ENCODE measurements at regions not wholly inside any gene's neighbourhood (a gene's known extent, or its start where the extent isn't known, plus 50 kb on each side); places are given as distances from the start of the nearest gene placed in this dataset.
"Not testable (repeated sequence)": the region's sequence is repeated elsewhere in the genome, so short reads cannot be mapped to it uniquely, and the experiment has no call there.

GRCh38 chr6:51199733-51200260 lies 381.1 kb downstream of the TFAP2B start:
- Histone ChIP-seq H3K27ac (ENCODE audit: low read depth in 1 of 2, low read length in 1 of 2) (no peak overlapping the region), H3K36me3 (ENCODE audit: control insufficient read depth in 2 of 2, insufficient read depth in 2 of 2, low read length in 1 of 2) (no peaks in the 10 kb centered on the region), H3K4me3 (ENCODE audit: low read length in 2 of 2) (no peak overlapping the region), H3K9me3 (ENCODE audit: control insufficient read depth in 2 of 2, insufficient read depth in 1 of 2, low read length in 1 of 2) (no peaks in the 10 kb centered on the region), H3K4me1 (ENCODE audit: control insufficient read depth in 2 of 2, insufficient read depth in 2 of 2, low read length in 2 of 2) (no peaks in the 10 kb centered on the region), H3K27me3 (ENCODE audit: control insufficient read depth in 2 of 2, insufficient read depth in 1 of 2, low read length in 1 of 2) (no peaks in the 10 kb centered on the region)
- 92% methylated on average over 5 of the region's 5 CpGs for WGBS
- DNase-seq (ENCODE audit: low read depth in 6 of 9, low spot score in 9 of 9): no peak

GRCh38 chr6:51200676-51201075 lies 382.0 kb downstream of the TFAP2B start:
- no peaks in the 10 kb centered on the region for H3K27me3 ChIP-seq (ENCODE audit: control insufficient read depth in 2 of 2, insufficient read depth in 1 of 2, low read length in 1 of 2)
- WGBS: 96% methylated on average over 1 of the region's 1 CpG
- H3K4me1 ChIP-seq (ENCODE audit: control insufficient read depth in 2 of 2, insufficient read depth in 2 of 2, low read length in 2 of 2): no peaks in the 10 kb centered on the region
- H3K36me3 ChIP-seq (ENCODE audit: control insufficient read depth in 2 of 2, insufficient read depth in 2 of 2, low read length in 1 of 2): no peaks in the 10 kb centered on the region
- H3K4me3 ChIP-seq (ENCODE audit: low read length in 2 of 2): no peak overlapping the region
- no peak for DNase-seq (ENCODE audit: low read depth in 6 of 9, low spot score in 9 of 9)
- no peak overlapping the region for H3K27ac ChIP-seq (ENCODE audit: low read depth in 1 of 2, low read length in 1 of 2)
- no peaks in the 10 kb centered on the region for H3K9me3 ChIP-seq (ENCODE audit: control insufficient read depth in 2 of 2, insufficient read depth in 1 of 2, low read length in 1 of 2)

GRCh38 chr6:51202653-51203052 lies 384.0 kb downstream of the TFAP2B start:
- DNase-seq (ENCODE audit: low read depth in 6 of 9, low spot score in 9 of 9); H3K9me3 ChIP-seq (ENCODE audit: control insufficient read depth in 2 of 2, insufficient read depth in 1 of 2, low read length in 1 of 2); H3K27ac ChIP-seq (ENCODE audit: low read depth in 1 of 2, low read length in 1 of 2); H3K27me3 ChIP-seq (ENCODE audit: control insufficient read depth in 2 of 2, insufficient read depth in 1 of 2, low read length in 1 of 2); H3K4me3 ChIP-seq (ENCODE audit: low read length in 2 of 2); H3K4me1 ChIP-seq (ENCODE audit: control insufficient read depth in 2 of 2, insufficient read depth in 2 of 2, low read length in 2 of 2); H3K36me3 ChIP-seq (ENCODE audit: control insufficient read depth in 2 of 2, insufficient read depth in 2 of 2, low read length in 1 of 2): not testable (repeated sequence)
- 97% methylated on average over 13 of the region's 13 CpGs for WGBS

GRCh38 chr6:51203504-51203903 lies 384.8 kb downstream of the TFAP2B start:
- H3K4me1 ChIP-seq (ENCODE audit: control insufficient read depth in 2 of 2, insufficient read depth in 2 of 2, low read length in 2 of 2): no peaks in the 10 kb centered on the region
- no peak overlapping the region for H3K4me3 ChIP-seq (ENCODE audit: low read length in 2 of 2)
- 92% methylated on average over 1 of the region's 1 CpG for WGBS
- H3K27ac ChIP-seq (ENCODE audit: low read depth in 1 of 2, low read length in 1 of 2): no peak overlapping the region
- no peaks in the 10 kb centered on the region for H3K27me3 ChIP-seq (ENCODE audit: control insufficient read depth in 2 of 2, insufficient read depth in 1 of 2, low read length in 1 of 2)
- DNase-seq (ENCODE audit: low read depth in 6 of 9, low spot score in 9 of 9): no peak
- no peaks in the 10 kb centered on the region for H3K9me3 ChIP-seq (ENCODE audit: control insufficient read depth in 2 of 2, insufficient read depth in 1 of 2, low read length in 1 of 2)
- H3K36me3 ChIP-seq (ENCODE audit: control insufficient read depth in 2 of 2, insufficient read depth in 2 of 2, low read length in 1 of 2): no peaks in the 10 kb centered on the region

- 91% methylated on average over 5 of the region's 5 CpGs for WGBS
- H3K4me3 ChIP-seq (ENCODE audit: low read length in 2 of 2); H3K36me3 ChIP-seq (ENCODE audit: control insufficient read depth in 2 of 2, insufficient read depth in 2 of 2, low read length in 1 of 2); H3K27me3 ChIP-seq (ENCODE audit: control insufficient read depth in 2 of 2, insufficient read depth in 1 of 2, low read length in 1 of 2); H3K4me1 ChIP-seq (ENCODE audit: control insufficient read depth in 2 of 2, insufficient read depth in 2 of 2, low read length in 2 of 2); H3K9me3 ChIP-seq (ENCODE audit: control insufficient read depth in 2 of 2, insufficient read depth in 1 of 2, low read length in 1 of 2); DNase-seq (ENCODE audit: low read depth in 6 of 9, low spot score in 9 of 9); H3K27ac ChIP-seq (ENCODE audit: low read depth in 1 of 2, low read length in 1 of 2): not testable (repeated sequence)
Measured at GRCh38 chr6:51206686-51207085, 388.0 kb downstream of the TFAP2B start.

- H3K27ac ChIP-seq (ENCODE audit: low read depth in 1 of 2, low read length in 1 of 2): no peak overlapping the region
- H3K9me3 ChIP-seq (ENCODE audit: control insufficient read depth in 2 of 2, insufficient read depth in 1 of 2, low read length in 1 of 2): no peaks in the 10 kb centered on the region
- DNase-seq (ENCODE audit: low read depth in 6 of 9, low spot score in 9 of 9): no peak
- WGBS: 91% methylated on average over 1 of the region's 1 CpG
- peaks cover 0 to 3% of the 10 kb centered on the region in 2 donors for H3K27me3 ChIP-seq (ENCODE audit: control insufficient read depth in 2 of 2, insufficient read depth in 1 of 2, low read length in 1 of 2)
- H3K4me3 ChIP-seq (ENCODE audit: low read length in 2 of 2): no peak overlapping the region
- no peaks in the 10 kb centered on the region for H3K4me1 ChIP-seq (ENCODE audit: control insufficient read depth in 2 of 2, insufficient read depth in 2 of 2, low read length in 2 of 2)
- no peaks in the 10 kb centered on the region for H3K36me3 ChIP-seq (ENCODE audit: control insufficient read depth in 2 of 2, insufficient read depth in 2 of 2, low read length in 1 of 2)
Measured at GRCh38 chr6:51209651-51210050, 391.0 kb downstream of the TFAP2B start.

GRCh38 chr6:51213811-51214210 lies 395.1 kb downstream of the TFAP2B start:
- Histone ChIP-seq H3K4me1 (ENCODE audit: control insufficient read depth in 2 of 2, insufficient read depth in 2 of 2, low read length in 2 of 2) (no peaks in the 10 kb centered on the region), H3K9me3 (ENCODE audit: control insufficient read depth in 2 of 2, insufficient read depth in 1 of 2, low read length in 1 of 2) (no peaks in the 10 kb centered on the region), H3K27ac (ENCODE audit: low read depth in 1 of 2, low read length in 1 of 2) (no peak overlapping the region), H3K27me3 (ENCODE audit: control insufficient read depth in 2 of 2, insufficient read depth in 1 of 2, low read length in 1 of 2) (peaks cover 0 to 3% of the 10 kb centered on the region in 2 donors), H3K36me3 (ENCODE audit: control insufficient read depth in 2 of 2, insufficient read depth in 2 of 2, low read length in 1 of 2) (no peaks in the 10 kb centered on the region), H3K4me3 (ENCODE audit: low read length in 2 of 2) (no peak overlapping the region)
- DNase-seq (ENCODE audit: low read depth in 6 of 9, low spot score in 9 of 9): no peak
- 42% methylated on average over 16 of the region's 16 CpGs for WGBS

- Histone ChIP-seq H3K4me1 (ENCODE audit: control insufficient read depth in 2 of 2, insufficient read depth in 2 of 2, low read length in 2 of 2) (no peaks in the 10 kb centered on the region), H3K9me3 (ENCODE audit: control insufficient read depth in 2 of 2, insufficient read depth in 1 of 2, low read length in 1 of 2) (no peaks in the 10 kb centered on the region)
- WGBS: 80% methylated on average over 4 of the region's 4 CpGs
Measured at GRCh38 chr6:51214442-51214841, 395.8 kb downstream of the TFAP2B start.

GRCh38 chr6:51218181-51218580 lies 399.5 kb downstream of the TFAP2B start:
- H3K27ac ChIP-seq (ENCODE audit: low read depth in 1 of 2, low read length in 1 of 2): no peak overlapping the region
- no peak for DNase-seq (ENCODE audit: low read depth in 6 of 9, low spot score in 9 of 9)
- no peaks in the 10 kb centered on the region for H3K9me3 ChIP-seq (ENCODE audit: control insufficient read depth in 2 of 2, insufficient read depth in 1 of 2, low read length in 1 of 2)
- H3K27me3 ChIP-seq (ENCODE audit: control insufficient read depth in 2 of 2, insufficient read depth in 1 of 2, low read length in 1 of 2): peaks cover 0 to 3% of the 10 kb centered on the region in 2 donors
- H3K36me3 ChIP-seq (ENCODE audit: control insufficient read depth in 2 of 2, insufficient read depth in 2 of 2, low read length in 1 of 2): no peaks in the 10 kb centered on the region
- WGBS: 95% methylated on average over 3 of the region's 3 CpGs
- H3K4me1 ChIP-seq (ENCODE audit: control insufficient read depth in 2 of 2, insufficient read depth in 2 of 2, low read length in 2 of 2): no peaks in the 10 kb centered on the region
- no peak overlapping the region for H3K4me3 ChIP-seq (ENCODE audit: low read length in 2 of 2)

More at GRCh38 chr6:51214442-51214841, 395.8 kb downstream of the TFAP2B start:
- H3K27me3 ChIP-seq (ENCODE audit: control insufficient read depth in 2 of 2, insufficient read depth in 1 of 2, low read length in 1 of 2): peaks cover 0 to 3% of the 10 kb centered on the region in 2 donors
- H3K4me3 ChIP-seq (ENCODE audit: low read length in 2 of 2): no peak overlapping the region
- no peak for DNase-seq (ENCODE audit: low read depth in 6 of 9, low spot score in 9 of 9)
- H3K27ac ChIP-seq (ENCODE audit: low read depth in 1 of 2, low read length in 1 of 2): no peak overlapping the region
- H3K36me3 ChIP-seq (ENCODE audit: control insufficient read depth in 2 of 2, insufficient read depth in 2 of 2, low read length in 1 of 2): no peaks in the 10 kb centered on the region

Data from thymus (tissue), 11 donors.